ENCODE measurements at regions not wholly inside any gene's neighbourhood (a gene's known extent, or its start where the extent isn't known, plus 50 kb on each side); places are given as distances from the start of the nearest gene placed in this dataset.
"Not testable (repeated sequence)": the region's sequence is repeated elsewhere in the genome, so short reads cannot be mapped to it uniquely, and the experiment has no call there.

DNA sequence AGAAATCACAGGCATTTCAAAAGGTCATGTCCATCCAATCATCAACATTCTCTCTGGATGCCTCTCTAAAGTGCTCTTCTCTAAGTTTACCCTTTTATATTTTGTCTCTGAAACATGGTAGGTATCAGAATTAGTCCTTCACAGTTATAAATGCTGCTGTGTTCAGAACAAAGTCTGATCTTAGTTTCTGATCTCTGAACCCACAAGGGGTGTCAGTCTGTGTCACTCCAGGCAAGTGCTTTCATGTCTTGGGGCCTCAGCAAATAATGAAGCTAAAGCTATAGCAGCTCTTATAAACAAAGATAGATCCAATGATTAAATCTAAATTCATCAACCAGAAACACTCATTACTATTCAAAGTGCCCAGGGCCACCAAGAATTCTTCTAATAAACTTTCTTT is 281.7 kb downstream of the BCL2L11 start:
- not testable (repeated sequence) for TF ChIP-seq POLR2A, CTCF, EP300 (IDR thresholded peaks at IDR 0.05)

Measured in sigmoid colon (tissue), 4 donors.